Neural cell (in vitro differentiated cells): ENCODE measurements at regions not wholly inside any gene's neighbourhood (a gene's known extent, or its start where the extent isn't known, plus 50 kb on each side); places are given as distances from the start of the nearest gene placed in this dataset.

Experiments
- H2AFZ ChIP-seq: fragments of 200-600, 300-800 bp; sonication (generic), shearing (Covaris generic); 2 replicates; pipeline ENCODE4 v1.6.0; 2014; ENCODE audit warnings: low read depth, mild to moderate bottlenecking, antibody characterized with exemption, low read length, moderate library complexity
- H3F3A ChIP-seq: fragments of 200-600 bp; shearing (Covaris generic); 2 replicates; pipeline ENCODE4 v1.6.1; 2016; ENCODE audit warnings: mild to moderate bottlenecking, moderate library complexity, mixed read lengths, antibody characterized with exemption, low read length; ENCODE audit not compliant: insufficient read depth, poor library complexity, severe bottlenecking
- H3K27ac ChIP-seq: fragments of 200-600, 300-800 bp; sonication (generic), shearing (Covaris generic); 2 replicates; pipeline ENCODE4 v1.5.1; 2014; ENCODE audit warnings: mild to moderate bottlenecking, low read length, moderate library complexity
- H3K27me3 ChIP-seq: fragments of 300-800, 200-600 bp; sonication (generic), shearing (Covaris generic); 2 replicates; pipeline ENCODE4 v1.6.0; 2014; ENCODE audit warnings: mild to moderate bottlenecking, low read depth, low read length, moderate library complexity; ENCODE audit not compliant: insufficient read depth
- H3K36me3 ChIP-seq: fragments of 300-800, 200-600 bp; sonication (generic), shearing (Covaris generic); 2 replicates; pipeline ENCODE4 v1.5.1; 2014; ENCODE audit warnings: mild to moderate bottlenecking, antibody characterized with exemption, low read length, moderate library complexity; ENCODE audit not compliant: insufficient read depth
- H3K4me2 ChIP-seq: fragments of 300-800, 200-600 bp; sonication (generic), shearing (Covaris generic); 2 replicates; pipeline ENCODE4 v1.6.0; 2014; ENCODE audit warnings: mild to moderate bottlenecking, low read length
- H3K4me3 ChIP-seq: fragments of 300-800, 200-600 bp; sonication (generic), shearing (Covaris generic); 2 replicates; pipeline ENCODE4 v1.5.1; 2014; ENCODE audit warnings: mild to moderate bottlenecking, low read length, moderate library complexity
- H3K79me2 ChIP-seq: fragments of 200-600 bp; shearing (Covaris generic); replicated peaks from 2 replicates; pipeline ENCODE4 v1.6.0; 2014; ENCODE audit warnings: mild to moderate bottlenecking, low read length, moderate library complexity; ENCODE audit not compliant: insufficient read depth
- H3K9ac ChIP-seq: fragments of 300-800, 200-600 bp; sonication (generic), shearing (Covaris generic); 2 replicates; pipeline ENCODE4 v1.6.1; 2016; ENCODE audit warnings: mild to moderate bottlenecking, low read length, mixed read lengths
- H3K9me2 ChIP-seq: fragments of 200-600 bp; shearing (Covaris generic); 2 replicates; pipeline ENCODE4 v1.6.1; 2016; ENCODE audit warnings: mild to moderate bottlenecking, low read length, mixed read lengths; ENCODE audit not compliant: insufficient read depth
- H3K9me3 ChIP-seq: fragments of 200-600, 300-800 bp; sonication (generic), shearing (Covaris generic); 2 replicates; pipeline ENCODE4 v1.6.1; 2016; ENCODE audit warnings: mild to moderate bottlenecking, mixed run types, low read length, moderate library complexity, mixed read lengths
- H4K20me1 ChIP-seq: fragments of 200-600 bp; shearing (Covaris generic); 2 replicates; pipeline ENCODE4 v1.6.1; 2016; ENCODE audit warnings: mild to moderate bottlenecking, mixed run types; ENCODE audit not compliant: insufficient read depth
- CTCF ChIP-seq: fragments of 450-650 bp; IDR thresholded peaks from 2 replicates; pipeline ENCODE4 v1.5.1; 2014; ENCODE audit warnings: antibody characterized with exemption, mild to moderate bottlenecking, moderate library complexity; ENCODE audit not compliant: poor library complexity, severe bottlenecking
- EP300 ChIP-seq: fragments of 450-650 bp; conservative IDR thresholded peaks from 2 replicates; pipeline ENCODE4 v1.6.1; 2014; ENCODE audit warnings: antibody characterized with exemption, mild to moderate bottlenecking, moderate library complexity; ENCODE audit not compliant: poor library complexity, severe bottlenecking
- EZH2 ChIP-seq: fragments of 200-600, 300-800 bp; shearing (Covaris generic), sonication (generic); IDR thresholded peaks from 2 replicates; pipeline ENCODE4 v1.6.1; 2014; ENCODE audit warnings: antibody characterized with exemption, low read length, borderline replicate concordance, mild to moderate bottlenecking; ENCODE audit not compliant: insufficient read depth, poor library complexity, severe bottlenecking
- MXI1 ChIP-seq: fragments of 450-650 bp; conservative IDR thresholded peaks from 2 replicates; pipeline ENCODE4 v1.6.1; 2014; ENCODE audit warnings: antibody characterized with exemption, mild to moderate bottlenecking; ENCODE audit not compliant: poor library complexity, severe bottlenecking
- POLR2AphosphoS5 ChIP-seq: IDR thresholded peaks from 2 replicates; pipeline ENCODE4 v1.6.1; 2012
- RAD21 ChIP-seq: fragments of 450-650 bp; conservative IDR thresholded peaks from 2 replicates; pipeline ENCODE4 v1.6.1; 2014; ENCODE audit warnings: antibody characterized with exemption, mild to moderate bottlenecking, moderate library complexity
- REST ChIP-seq: IDR thresholded peaks from 2 replicates; pipeline ENCODE4 v1.6.1; 2012; ENCODE audit warnings: borderline replicate concordance
- SMC3 ChIP-seq: fragments of 450-650 bp; conservative IDR thresholded peaks from 2 replicates; pipeline ENCODE4 v1.6.1; 2014; ENCODE audit warnings: antibody characterized with exemption, mild to moderate bottlenecking, moderate library complexity; ENCODE audit not compliant: poor library complexity
- TAF1 ChIP-seq: IDR thresholded peaks from 2 replicates; pipeline ENCODE4 v1.6.1; 2012; ENCODE audit warnings: low read depth

- Histone ChIP-seq H2AFZ (no peak overlapping the region), H3K9me3 (no peaks in the 10 kb centered on the region), H3K4me2 (no peak overlapping the region), H3K79me2 (no peaks in the 10 kb centered on the region), H3K4me3 (no peak overlapping the region), H3K27me3 (no peaks in the 10 kb centered on the region), H3K36me3 (no peaks in the 10 kb centered on the region), H3F3A (no peaks in the 10 kb centered on the region), H3K9ac (no peak overlapping the region), H3K27ac (no peak overlapping the region), H4K20me1 (no peaks in the 10 kb centered on the region), H3K9me2 (no peaks in the 10 kb centered on the region)
- no peak for TF ChIP-seq TAF1
- no peak for TF ChIP-seq RAD21
- no peak for TF ChIP-seq REST
- no peak for TF ChIP-seq MXI1
- TF ChIP-seq CTCF = no peak
- no peak for TF ChIP-seq SMC3
- TF ChIP-seq EP300 = no peak
- TF ChIP-seq POLR2AphosphoS5 = no peak
- TF ChIP-seq EZH2 = no peak
Measured at GRCh38 chr5:18050345-18050744, 416.1 kb downstream of the TAF11L14 start.

- Histone ChIP-seq H4K20me1 (no peaks in the 10 kb centered on the region), H3K4me2 (no peak overlapping the region), H3K9ac (no peak overlapping the region), H3K36me3 (no peaks in the 10 kb centered on the region), H3F3A (no peaks in the 10 kb centered on the region), H3K9me3 (no peaks in the 10 kb centered on the region), H3K27ac (no peak overlapping the region), H2AFZ (no peak overlapping the region), H3K79me2 (no peaks in the 10 kb centered on the region), H3K9me2 (no peaks in the 10 kb centered on the region), H3K27me3 (no peaks in the 10 kb centered on the region), H3K4me3 (no peak overlapping the region)
- TF ChIP-seq REST (no peak), EZH2 (no peak), MXI1 (no peak), EP300 (no peak), CTCF (no peak), RAD21 (no peak), TAF1 (no peak), POLR2AphosphoS5 (no peak), SMC3 (no peak)
Measured at GRCh38 chr5:18050776-18051175, 416.5 kb downstream of the TAF11L14 start.
